HT-29 (cell line): ENCODE measurements at regions not wholly inside any gene's neighbourhood (a gene's known extent, or its start where the extent isn't known, plus 50 kb on each side); places are given as distances from the start of the nearest gene placed in this dataset. TPM values are rescaled to one million over a fixed set of nuclear protein-coding genes. Genes with fewer than 3 reads are reported as not detected.

Source experiments
- small RNA-seq: library from RNA; depleted of rRNA; stranded (forward); fragments of <200 nt; gene quantifications from one replicate; pipeline ENCODE3, GENCODE V24; 2014

Small RNA genes lying in the stretch of these regions (small RNA-seq; reads per million reads assigned to genes)
- gene RF00019 = not detected
